C4-2B (cell line): ENCODE measurements at regions not wholly inside any gene's neighbourhood (a gene's known extent, or its start where the extent isn't known, plus 50 kb on each side); places are given as distances from the start of the nearest gene placed in this dataset.

ENCODE experiments used
- ZFX ChIP-seq: fragments of 450-650 bp; IDR thresholded peaks from 2 replicates; pipeline ENCODE4 v1.6.1; 2017
- TF ChIP-seq, protein P1 (sequence below): fragments of 450-650 bp; conservative IDR thresholded peaks from 2 replicates; pipeline ENCODE4 v1.5.1; 2017; ENCODE audit warnings: mild to moderate bottlenecking

DNA sequence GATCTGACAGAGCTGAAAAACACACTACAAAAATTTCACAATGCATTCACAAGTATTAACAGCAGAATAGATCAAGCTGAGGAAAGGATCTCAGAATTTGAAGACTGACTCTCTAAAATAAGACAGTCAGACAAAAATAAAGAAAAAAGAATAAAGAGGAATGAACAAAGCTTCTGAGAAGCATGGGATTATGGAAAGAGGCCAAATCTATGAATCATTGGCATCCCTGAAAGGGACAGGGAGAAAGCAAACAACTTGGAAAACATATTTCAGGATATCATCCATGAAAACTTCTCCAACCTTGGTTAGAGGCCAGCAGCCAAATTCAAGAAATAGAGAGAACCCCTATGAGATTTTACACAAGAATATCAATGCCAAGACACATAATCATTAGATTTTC, 804.8 kb upstream of the IGFBP3 start:
- TF ChIP-seq, protein P1, sequence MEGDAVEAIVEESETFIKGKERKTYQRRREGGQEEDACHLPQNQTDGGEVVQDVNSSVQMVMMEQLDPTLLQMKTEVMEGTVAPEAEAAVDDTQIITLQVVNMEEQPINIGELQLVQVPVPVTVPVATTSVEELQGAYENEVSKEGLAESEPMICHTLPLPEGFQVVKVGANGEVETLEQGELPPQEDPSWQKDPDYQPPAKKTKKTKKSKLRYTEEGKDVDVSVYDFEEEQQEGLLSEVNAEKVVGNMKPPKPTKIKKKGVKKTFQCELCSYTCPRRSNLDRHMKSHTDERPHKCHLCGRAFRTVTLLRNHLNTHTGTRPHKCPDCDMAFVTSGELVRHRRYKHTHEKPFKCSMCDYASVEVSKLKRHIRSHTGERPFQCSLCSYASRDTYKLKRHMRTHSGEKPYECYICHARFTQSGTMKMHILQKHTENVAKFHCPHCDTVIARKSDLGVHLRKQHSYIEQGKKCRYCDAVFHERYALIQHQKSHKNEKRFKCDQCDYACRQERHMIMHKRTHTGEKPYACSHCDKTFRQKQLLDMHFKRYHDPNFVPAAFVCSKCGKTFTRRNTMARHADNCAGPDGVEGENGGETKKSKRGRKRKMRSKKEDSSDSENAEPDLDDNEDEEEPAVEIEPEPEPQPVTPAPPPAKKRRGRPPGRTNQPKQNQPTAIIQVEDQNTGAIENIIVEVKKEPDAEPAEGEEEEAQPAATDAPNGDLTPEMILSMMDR, result no peak
- no peak for TF ChIP-seq ZFX
